HG03095 (cell line): ENCODE measurements at regions not wholly inside any gene's neighbourhood (a gene's known extent, or its start where the extent isn't known, plus 50 kb on each side); places are given as distances from the start of the nearest gene placed in this dataset.

Experiments used
- ATAC-seq: cut with Tn5 transposase; IDR thresholded peaks from one replicate; pipeline ENCODE4 v1.9.1; 2021; ENCODE audit warnings: moderate library complexity; ENCODE audit not compliant: unreplicated experiment

- no peak for ATAC-seq
These were observed 430.6 kb upstream of the TNP1 start for GRCh38 chr2:217290467-217290866.

- no peak for ATAC-seq
These were observed 430.0 kb upstream of the TNP1 start for GRCh38 chr2:217289907-217290280.

GRCh38 chr2:217289177-217289906, 429.5 kb upstream of the TNP1 start:
- ATAC-seq, result no peak

- no peak for ATAC-seq
These were observed 428.7 kb upstream of the TNP1 start for GRCh38 chr2:217288472-217289063.

GRCh38 chr2:217286833-217287232, 427.0 kb upstream of the TNP1 start:
- ATAC-seq, result no peak

- ATAC-seq, result no peak
These were observed 426.1 kb upstream of the TNP1 start for GRCh38 chr2:217285926-217286325.

- ATAC-seq, result no peak
These were observed 423.6 kb upstream of the TNP1 start for GRCh38 chr2:217283460-217283859.

GRCh38 chr2:217282531-217282930, 422.7 kb upstream of the TNP1 start:
- no peak for ATAC-seq

- no peak for ATAC-seq
These were observed 419.7 kb upstream of the TNP1 start for GRCh38 chr2:217279556-217279955.

GRCh38 chr2:217279140-217279539, 419.3 kb upstream of the TNP1 start:
- ATAC-seq, result no peak

- no peak for ATAC-seq
These were observed 418.0 kb upstream of the TNP1 start for GRCh38 chr2:217277646-217278398.

- no peak for ATAC-seq
These were observed 416.6 kb upstream of the TNP1 start for GRCh38 chr2:217276433-217276832.

- no peak for ATAC-seq
These were observed 415.2 kb upstream of the TNP1 start for GRCh38 chr2:217275091-217275490.

- no peak for ATAC-seq
These were observed 414.7 kb upstream of the TNP1 start for GRCh38 chr2:217274578-217274977.

GRCh38 chr2:217273851-217274250, 414.0 kb upstream of the TNP1 start:
- ATAC-seq, result no peak

- ATAC-seq, result no peak
These were observed 413.3 kb upstream of the TNP1 start for GRCh38 chr2:217273162-217273561.

GRCh38 chr2:217271813-217272212, 411.9 kb upstream of the TNP1 start:
- ATAC-seq, result no peak

GRCh38 chr2:217270485-217271121, 410.7 kb upstream of the TNP1 start:
- ATAC-seq, result no peak

- ATAC-seq, result no peak
These were observed 410.0 kb upstream of the TNP1 start for GRCh38 chr2:217269701-217270484.

GRCh38 chr2:217268978-217269377, 409.1 kb upstream of the TNP1 start:
- ATAC-seq, result no peak

- no peak for ATAC-seq
These were observed 407.9 kb upstream of the TNP1 start for GRCh38 chr2:217267758-217268157.
